Esophagus (tissue), 2 donors: ENCODE measurements at regions not wholly inside any gene's neighbourhood (a gene's known extent, or its start where the extent isn't known, plus 50 kb on each side); places are given as distances from the start of the nearest gene placed in this dataset.

Experiments
- H3K27ac ChIP-seq, 2 donors: one replicate each; pipeline ENCODE4 v1.5.1; 2013; ENCODE audit warnings: low read depth in 2 of 2, mild to moderate bottlenecking in 2 of 2, inconsistent platforms in 1 of 2, low read length in 1 of 2, moderate library complexity in 1 of 2
- H3K27me3 ChIP-seq, 2 donors: one replicate each; pipeline ENCODE4 v1.6.1; 2013; ENCODE audit warnings: low read length in 2 of 2, control low read depth in 1 of 2, mild to moderate bottlenecking in 1 of 2; ENCODE audit not compliant: insufficient read depth in 2 of 2, control insufficient read depth in 1 of 2
- H3K36me3 ChIP-seq, 2 donors: one replicate each; pipeline ENCODE4 v1.6.1; 2013; ENCODE audit warnings: low read length in 1 of 2; ENCODE audit not compliant: control insufficient read depth in 2 of 2, insufficient read depth in 2 of 2
- H3K4me1 ChIP-seq, 2 donors: one replicate each; pipeline ENCODE4 v1.6.1; 2013; ENCODE audit warnings: low read length in 1 of 2; ENCODE audit not compliant: control insufficient read depth in 2 of 2, insufficient read depth in 2 of 2
- H3K4me3 ChIP-seq, 2 donors: one replicate each; pipeline ENCODE4 v1.5.1; 2013; ENCODE audit warnings: low read length in 2 of 2, mild to moderate bottlenecking in 2 of 2, low read depth in 1 of 2, moderate library complexity in 1 of 2
- H3K9me3 ChIP-seq, 2 donors: one replicate each; pipeline ENCODE4 v1.6.1; 2013; ENCODE audit warnings: mild to moderate bottlenecking in 2 of 2, low read depth in 1 of 2, low read length in 1 of 2, moderate library complexity in 1 of 2; ENCODE audit not compliant: control insufficient read depth in 2 of 2, insufficient read depth in 1 of 2
- WGBS, 2 donors: extraction: QIAGEN DNeasy Blood & Tissue Kit; methylation state at CpG; one replicate each; pipeline ENCODE4 v1.1.7; 2013; 5-methylcytosine and 5-hydroxymethylcytosine counted together
- donor health status: healthy with polysubstance abuse.
- donor health status: Bipolar disorder and iron deficiency.

- Histone ChIP-seq H3K4me1 (no peaks in the 10 kb centered on the region), H3K27me3 (no peaks in the 10 kb centered on the region), H3K36me3 (no peaks in the 10 kb centered on the region), H3K27ac (no peak overlapping the region), H3K9me3 (no peaks in the 10 kb centered on the region), H3K4me3 (no peak overlapping the region)
- 85 to 86% methylated on average over 4 of the region's 4 CpGs for WGBS, 2 donors
These were observed 970.8 kb upstream of the TENM3 start for GRCh38 chr4:181272422-181272821.

DNA sequence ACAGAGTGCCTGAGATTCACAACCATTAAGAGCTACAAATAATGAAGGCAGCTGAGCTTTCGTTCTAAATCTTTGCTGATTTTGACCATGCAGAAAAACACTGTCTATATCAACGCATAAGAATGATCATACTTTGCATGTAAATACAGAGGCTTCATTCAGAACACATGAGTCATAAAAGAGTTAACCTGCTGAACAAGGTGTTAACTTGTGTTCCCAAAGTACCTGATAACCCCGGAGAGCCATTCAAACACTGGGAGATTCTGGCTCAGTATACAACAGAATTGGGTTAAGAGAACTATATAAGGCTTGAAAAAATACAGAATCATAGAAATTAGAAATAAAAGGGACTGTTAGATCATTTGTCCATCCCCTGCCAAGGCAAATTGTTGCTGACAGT is 964.3 kb upstream of the TENM3 start:
- H3K27ac ChIP-seq = no peak overlapping the region
- no peaks in the 10 kb centered on the region for H3K4me1 ChIP-seq
- H3K36me3 ChIP-seq = no peaks in the 10 kb centered on the region
- H3K4me3 ChIP-seq = no peak overlapping the region
- no peaks in the 10 kb centered on the region for H3K9me3 ChIP-seq
- WGBS, 2 donors = 33% methylated on average over 3 of the region's 3 CpGs
- H3K27me3 ChIP-seq = no peaks in the 10 kb centered on the region

GRCh38 chr4:181281451-181281850 is 961.8 kb upstream of the TENM3 start:
- Histone ChIP-seq H3K4me1 (no peaks in the 10 kb centered on the region), H3K4me3 (no peak overlapping the region), H3K27me3 (no peaks in the 10 kb centered on the region), H3K36me3 (no peaks in the 10 kb centered on the region), H3K9me3 (no peaks in the 10 kb centered on the region), H3K27ac (no peak overlapping the region)
- WGBS, 2 donors = 82 to 89% methylated on average over 9 of the region's 9 CpGs

GRCh38 chr4:181289198-181289597 is 954.0 kb upstream of the TENM3 start:
- no peaks in the 10 kb centered on the region for H3K4me1 ChIP-seq
- no peaks in the 10 kb centered on the region for H3K9me3 ChIP-seq
- no peaks in the 10 kb centered on the region for H3K36me3 ChIP-seq
- no peak overlapping the region for H3K4me3 ChIP-seq
- H3K27me3 ChIP-seq = no peaks in the 10 kb centered on the region
- H3K27ac ChIP-seq = no peak overlapping the region
- 52 to 59% methylated on average over 7 of the region's 7 CpGs for WGBS, 2 donors

DNA sequence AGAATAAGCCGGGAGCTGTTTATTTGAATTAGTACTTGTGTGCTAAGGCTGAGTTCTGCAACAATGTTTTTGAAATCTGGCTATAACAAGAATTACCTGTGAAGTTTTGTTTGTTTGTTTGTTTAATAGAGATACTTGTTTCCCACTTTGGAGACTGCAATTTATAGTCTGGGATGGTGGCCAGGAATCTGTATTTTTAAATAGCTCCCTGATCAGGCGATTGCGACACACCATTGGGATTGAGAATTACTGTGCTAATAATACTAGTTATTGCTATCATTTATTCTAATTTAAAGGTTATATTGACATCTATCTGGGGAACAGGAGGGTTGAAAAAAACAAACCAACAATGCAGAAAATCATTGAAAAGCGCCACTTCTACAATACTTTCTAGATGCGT is 951.6 kb upstream of the TENM3 start:
- WGBS, 2 donors = 86% methylated on average over 5 of the region's 5 CpGs
- no peak overlapping the region for H3K4me3 ChIP-seq
- no peak overlapping the region for H3K27ac ChIP-seq
- no peaks in the 10 kb centered on the region for H3K4me1 ChIP-seq
- no peaks in the 10 kb centered on the region for H3K27me3 ChIP-seq
- H3K9me3 ChIP-seq = no peaks in the 10 kb centered on the region
- H3K36me3 ChIP-seq = no peaks in the 10 kb centered on the region

DNA sequence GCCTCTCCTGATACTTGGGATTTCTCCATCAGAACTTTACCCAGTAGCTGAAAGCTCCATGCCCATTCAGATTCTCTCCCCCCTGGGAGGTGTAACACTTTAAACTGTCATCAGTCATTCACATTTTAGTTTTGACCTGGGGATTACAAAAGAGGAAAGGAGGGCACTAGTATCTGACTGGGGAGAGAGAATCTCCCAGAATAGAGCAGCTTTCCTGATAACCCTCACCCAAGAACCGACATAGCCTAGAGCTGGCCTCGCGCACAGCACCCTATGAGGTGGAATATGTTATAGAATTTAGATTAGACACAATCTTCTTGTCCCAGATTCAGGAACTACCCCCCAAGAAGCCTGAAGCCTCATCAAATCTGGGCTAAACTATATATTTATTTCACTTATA is 950.2 kb upstream of the TENM3 start:
- 88 to 92% methylated on average over 3 of the region's 3 CpGs for WGBS, 2 donors
- H3K36me3 ChIP-seq = no peaks in the 10 kb centered on the region
- no peak overlapping the region for H3K27ac ChIP-seq
- H3K4me3 ChIP-seq = no peak overlapping the region
- H3K4me1 ChIP-seq = no peaks in the 10 kb centered on the region
- no peaks in the 10 kb centered on the region for H3K9me3 ChIP-seq
- H3K27me3 ChIP-seq = no peaks in the 10 kb centered on the region

GRCh38 chr4:181293541-181293940 is 949.7 kb upstream of the TENM3 start:
- H3K36me3 ChIP-seq = no peaks in the 10 kb centered on the region
- 70 to 78% methylated on average over 10 of the region's 10 CpGs for WGBS, 2 donors
- no peak overlapping the region for H3K27ac ChIP-seq
- no peaks in the 10 kb centered on the region for H3K9me3 ChIP-seq
- no peaks in the 10 kb centered on the region for H3K27me3 ChIP-seq
- H3K4me3 ChIP-seq = no peak overlapping the region
- H3K4me1 ChIP-seq = no peaks in the 10 kb centered on the region

DNA sequence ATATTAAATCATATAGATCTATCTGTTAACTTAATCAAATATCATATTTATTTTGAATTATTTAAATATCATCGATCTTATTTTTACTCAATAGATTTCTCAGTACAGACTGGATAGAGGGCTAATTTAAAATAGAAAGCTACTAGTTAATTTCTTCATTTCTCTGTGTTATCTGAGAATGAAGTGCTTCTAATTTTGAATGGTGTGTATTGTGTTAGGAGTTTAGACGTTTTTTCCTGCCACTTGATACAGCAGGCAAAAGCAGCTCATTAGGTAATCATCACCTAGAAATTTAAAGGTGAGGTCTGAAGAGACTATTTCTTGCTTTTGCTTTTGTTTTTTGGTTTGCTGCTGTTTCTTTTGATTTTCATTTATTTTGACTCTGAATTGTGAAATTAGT is 948.8 kb upstream of the TENM3 start:
- no peaks in the 10 kb centered on the region for H3K36me3 ChIP-seq
- H3K9me3 ChIP-seq = no peaks in the 10 kb centered on the region
- 53 to 61% methylated on average over 2 of the region's 2 CpGs for WGBS, 2 donors
- H3K27ac ChIP-seq = no peak overlapping the region
- H3K27me3 ChIP-seq = no peaks in the 10 kb centered on the region
- no peaks in the 10 kb centered on the region for H3K4me1 ChIP-seq
- H3K4me3 ChIP-seq = no peak overlapping the region

DNA sequence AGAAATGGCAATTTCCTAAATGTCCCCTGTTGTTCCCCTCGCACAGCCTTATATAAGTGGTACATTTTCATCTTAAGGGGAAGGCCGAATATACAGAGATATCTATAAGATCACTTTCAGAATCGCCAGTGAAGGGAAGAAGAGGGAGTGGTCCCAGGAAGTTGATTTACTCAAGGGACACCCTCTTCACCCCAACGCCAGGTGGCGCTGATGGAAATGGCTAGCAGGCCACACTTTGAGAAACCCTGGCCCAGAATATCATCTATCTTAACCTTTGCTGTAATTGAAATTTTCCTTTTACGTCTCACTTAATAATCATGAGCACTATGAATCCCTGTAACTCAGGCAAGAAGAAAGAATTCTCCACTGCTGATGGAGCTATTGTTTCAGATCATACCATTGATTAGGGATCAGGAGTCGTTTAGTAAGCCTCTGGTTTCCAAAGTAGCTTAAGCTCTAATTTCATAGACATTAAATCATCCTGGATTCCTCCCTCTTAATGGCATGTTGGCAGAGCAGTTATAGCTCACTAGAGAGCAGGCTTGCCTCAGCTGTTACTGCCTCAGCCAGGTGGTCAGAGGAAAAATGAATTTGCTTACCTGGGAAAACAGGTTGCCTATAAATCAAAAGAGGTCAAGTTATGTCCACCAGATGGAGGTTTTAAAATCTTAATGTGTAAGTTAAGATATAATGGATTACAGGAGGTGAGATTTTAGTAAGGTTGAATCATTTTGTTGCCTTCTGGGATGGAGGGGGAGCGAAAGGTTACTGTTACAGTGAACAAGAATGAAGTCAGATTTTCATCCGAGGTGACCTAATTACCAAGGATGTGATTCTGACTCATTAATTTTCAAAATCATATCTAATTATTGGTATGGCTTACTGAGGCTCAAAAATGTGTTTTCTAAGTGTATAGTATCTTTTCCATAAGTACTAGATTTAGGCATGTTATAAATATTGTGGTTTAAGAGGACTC is 941.2 kb upstream of the TENM3 start:
- no peaks in the 10 kb centered on the region for H3K27me3 ChIP-seq
- no peak overlapping the region for H3K27ac ChIP-seq
- H3K4me1 ChIP-seq = no peaks in the 10 kb centered on the region
- H3K9me3 ChIP-seq = no peaks in the 10 kb centered on the region
- WGBS, 2 donors = 43 to 50% methylated on average over 9 of the region's 9 CpGs
- H3K4me3 ChIP-seq = no peak overlapping the region
- H3K36me3 ChIP-seq = no peaks in the 10 kb centered on the region

- Histone ChIP-seq H3K9me3 (no peaks in the 10 kb centered on the region), H3K4me1 (no peaks in the 10 kb centered on the region), H3K27ac (no peak overlapping the region), H3K4me3 (no peak overlapping the region), H3K36me3 (no peaks in the 10 kb centered on the region), H3K27me3 (no peaks in the 10 kb centered on the region)
- WGBS, 2 donors = 20 to 32% methylated on average over 2 of the region's 2 CpGs
These were observed 935.4 kb upstream of the TENM3 start for GRCh38 chr4:181307824-181308223.
